OCI-M1 (cell line): ENCODE measurements at regions not wholly inside any gene's neighbourhood (a gene's known extent, or its start where the extent isn't known, plus 50 kb on each side); places are given as distances from the start of the nearest gene placed in this dataset.
"Not testable (repeated sequence)": the region's sequence is repeated elsewhere in the genome, so short reads cannot be mapped to it uniquely, and the experiment has no call there.

ENCODE experiments used
- DNase-seq: peaks from one replicate; lab custom pipeline; 2025; lab: John Stamatoyannopoulos, UW

DNA sequence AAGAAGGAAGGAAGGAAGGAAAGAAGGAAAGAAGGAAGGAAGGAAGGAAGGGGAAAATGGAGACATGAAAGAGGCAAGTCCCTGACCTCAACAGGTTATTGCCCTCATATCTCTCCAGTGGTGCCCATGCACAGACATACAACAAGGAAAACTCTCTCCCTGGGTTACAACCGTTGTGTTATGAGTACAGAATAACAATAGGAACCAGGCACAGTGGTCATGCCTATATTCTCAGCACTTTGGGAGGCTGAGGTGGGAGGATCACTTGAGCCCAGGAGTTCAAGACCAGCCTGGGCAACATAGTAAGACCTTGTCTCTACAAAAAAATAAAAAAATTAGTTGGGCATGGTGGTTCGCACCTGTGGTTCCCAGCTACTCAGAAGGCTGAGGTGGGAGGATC, 139.4 kb upstream of the HMGA2 start:
- no peak for DNase-seq

DNA sequence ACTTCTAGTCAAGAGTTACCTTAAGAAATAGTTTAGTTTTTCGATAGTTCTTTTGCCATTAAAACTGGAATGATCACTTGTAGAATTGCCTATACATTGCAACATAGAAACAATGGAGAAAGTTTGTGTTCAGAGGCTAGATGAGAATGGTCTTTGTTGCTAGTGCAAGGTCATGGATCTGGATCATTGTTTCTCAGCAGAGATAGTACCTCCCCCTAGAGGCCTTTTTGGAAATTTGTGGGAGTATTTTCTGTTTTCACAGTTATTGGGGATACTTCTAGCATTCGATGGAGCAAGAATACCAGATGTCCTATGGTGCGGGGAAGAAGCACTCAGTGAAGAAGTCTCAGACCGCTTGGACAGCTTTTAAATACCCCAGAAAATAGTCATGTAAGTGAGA, 138.8 kb upstream of the HMGA2 start:
- DNase-seq = peak; percentile 34

- DNase-seq = no peak
Observed at GRCh38 chr12:65689508-65689907, 134.8 kb upstream of the HMGA2 start.

DNA sequence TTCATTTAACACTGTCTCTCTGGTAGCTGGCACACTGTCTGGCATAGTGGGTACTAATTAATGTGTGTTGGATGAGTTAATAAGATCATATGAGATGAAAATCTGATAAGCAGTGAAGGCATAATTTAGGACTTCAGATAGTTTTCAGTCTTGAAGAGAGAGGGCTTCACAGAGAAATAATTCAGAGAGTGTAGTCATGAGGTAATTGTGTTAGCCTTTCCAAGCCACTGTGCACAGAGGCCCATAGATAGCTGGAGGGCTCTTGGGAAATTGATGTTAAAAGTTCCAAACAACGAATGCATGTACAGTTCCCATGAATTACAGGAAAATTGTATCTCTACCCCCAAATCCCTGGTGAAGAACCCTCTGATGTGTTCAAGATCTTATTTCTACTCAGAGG, 133.8 kb upstream of the HMGA2 start:
- no peak for DNase-seq

- DNase-seq = no peak
Observed at GRCh38 chr12:65694130-65694529, 130.2 kb upstream of the HMGA2 start.

DNA sequence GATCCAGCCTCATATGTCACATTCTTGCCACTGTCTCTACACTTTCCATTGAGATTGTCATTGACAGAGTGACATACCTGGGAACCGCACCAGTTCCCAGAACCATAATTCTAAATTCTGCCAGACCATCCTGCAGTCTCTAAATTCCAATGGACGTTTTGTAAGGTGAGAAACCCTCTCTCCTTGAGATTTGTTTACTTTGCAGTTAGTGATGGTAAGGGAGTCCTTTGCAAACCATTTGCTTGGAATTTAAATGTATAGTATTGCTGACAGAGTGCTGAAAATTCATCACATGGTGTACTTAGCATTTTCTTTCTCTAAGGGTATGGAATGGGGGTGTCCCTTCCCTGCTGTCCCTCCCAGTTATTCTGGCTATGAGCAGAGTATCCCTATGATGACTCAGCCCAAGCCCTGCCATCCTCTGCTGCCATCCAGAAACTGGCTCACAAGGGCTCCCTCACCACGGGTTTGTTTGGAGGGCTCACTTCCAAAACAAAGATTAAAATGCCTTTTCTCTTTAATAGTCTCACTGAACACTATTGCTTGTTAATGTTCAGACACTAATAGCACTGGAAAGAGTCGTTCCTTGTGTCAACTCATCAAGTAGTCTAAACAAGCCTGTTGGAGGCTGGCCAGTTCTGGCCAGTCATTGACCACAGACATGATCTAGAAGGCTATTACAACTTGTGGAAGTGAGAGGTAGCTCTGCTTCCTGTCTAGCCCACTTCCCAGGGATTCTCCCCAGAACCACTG, 129.0 kb upstream of the HMGA2 start:
- peak; percentile 13 for DNase-seq

DNA sequence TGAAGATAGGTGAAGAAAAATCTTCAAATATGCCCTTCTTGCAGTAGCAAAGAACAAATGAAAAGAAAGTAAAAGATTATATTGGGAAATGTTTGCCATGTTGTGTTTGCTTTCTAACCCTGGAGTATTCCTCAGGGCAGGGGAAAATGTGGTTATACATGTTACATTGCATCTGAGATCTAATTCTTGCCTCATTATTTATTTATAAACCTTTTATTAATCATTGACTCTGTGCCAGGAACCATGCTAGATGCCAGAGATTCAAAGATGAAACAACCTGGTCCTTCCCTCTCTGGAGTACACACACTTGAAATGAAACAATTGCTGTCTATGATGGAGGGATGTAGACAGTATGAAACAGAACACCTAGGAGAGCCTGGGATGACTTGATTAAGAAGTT, 128.1 kb upstream of the HMGA2 start:
- DNase-seq = no peak

DNA sequence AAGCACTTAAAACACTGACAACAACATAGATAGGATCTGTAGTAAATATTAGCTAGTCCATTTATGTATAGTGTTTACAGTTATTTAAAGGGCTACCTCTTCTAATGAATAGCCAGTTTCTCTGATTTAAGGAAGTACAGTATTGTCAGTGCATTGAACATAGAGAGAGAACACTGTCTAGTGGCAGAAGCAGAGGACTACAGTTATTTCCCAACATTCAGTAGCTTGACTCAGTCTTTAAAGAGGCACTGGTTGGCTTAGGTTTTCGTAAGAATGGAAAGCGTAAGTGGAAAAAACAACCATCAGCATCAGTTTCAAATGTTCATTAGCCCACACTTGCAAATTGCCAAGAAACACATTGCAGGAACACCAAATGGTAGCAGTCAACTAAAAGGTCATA, 125.0 kb upstream of the HMGA2 start:
- DNase-seq = peak; percentile 14

- no peak for DNase-seq
Observed at GRCh38 chr12:65703176-65703575, 121.1 kb upstream of the HMGA2 start.

DNA sequence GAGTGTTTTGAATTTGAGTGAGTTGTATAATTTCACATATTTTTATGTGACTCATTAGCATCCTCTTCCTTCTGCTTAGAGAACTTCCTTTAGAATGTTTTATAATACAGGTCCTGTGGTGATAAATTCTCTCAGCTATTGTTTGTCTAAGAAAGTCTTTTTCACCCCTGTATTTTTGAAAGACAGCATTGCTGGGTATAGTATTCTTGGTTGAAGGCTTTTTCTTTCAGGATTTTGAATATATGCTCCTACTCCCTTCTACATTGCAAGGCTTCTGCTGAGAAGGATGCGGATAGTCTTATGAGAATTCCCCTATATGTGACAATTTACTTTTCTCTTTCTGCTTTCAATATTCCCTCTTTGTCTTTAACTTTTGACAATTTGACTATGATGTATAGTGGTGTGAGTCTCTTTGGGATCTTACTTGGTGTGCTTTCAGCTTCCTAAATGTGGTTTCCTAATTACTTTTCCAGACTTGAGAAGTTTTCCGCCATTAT, 118.9 kb upstream of the HMGA2 start:
- DNase-seq = no peak

GRCh38 chr12:65707051-65707450, 117.2 kb upstream of the HMGA2 start:
- DNase-seq = no peak

DNA sequence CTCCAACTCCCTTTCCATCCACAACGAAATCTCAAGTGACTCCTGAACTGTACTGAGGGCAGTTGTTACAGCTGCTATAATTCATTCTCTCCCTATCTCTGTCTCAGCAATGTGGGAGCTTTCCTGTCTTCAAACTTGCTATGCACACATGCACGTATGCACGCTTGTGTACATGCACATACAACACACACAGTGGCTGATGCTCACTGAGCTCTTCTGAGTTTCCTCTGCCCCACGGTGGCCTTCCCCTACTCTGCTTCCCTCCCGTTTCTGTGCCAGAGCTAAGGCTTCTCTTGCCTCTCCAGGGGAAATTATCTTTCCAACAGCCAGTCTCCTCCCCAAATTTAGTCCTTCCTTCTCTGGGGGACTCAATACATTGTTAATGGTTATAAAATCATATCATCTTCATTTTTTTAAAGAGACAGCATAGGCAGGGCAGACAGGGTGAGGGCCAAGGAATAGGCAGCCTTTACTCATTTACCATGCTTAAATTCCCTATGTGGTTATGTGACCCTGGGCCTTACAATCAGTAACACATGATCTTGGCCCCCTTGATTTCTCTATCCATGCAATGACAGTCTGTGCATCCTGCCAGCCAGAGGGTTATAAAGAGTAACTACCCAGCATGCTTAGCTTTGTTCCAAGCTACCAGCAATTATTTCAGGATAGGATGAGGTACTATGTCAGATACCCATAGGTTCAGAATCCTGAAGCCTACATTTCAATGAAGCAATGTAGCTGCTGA, 111.9 kb upstream of the HMGA2 start:
- DNase-seq = no peak

GRCh38 chr12:65715961-65716360, 108.3 kb upstream of the HMGA2 start:
- no peak for DNase-seq

- no peak for DNase-seq
Observed at GRCh38 chr12:65720136-65721130, 103.8 kb upstream of the HMGA2 start.

GRCh38 chr12:65721541-65722190, 102.6 kb upstream of the HMGA2 start:
- no peak for DNase-seq

- DNase-seq = no peak
Observed at GRCh38 chr12:65725376-65725775, 98.9 kb upstream of the HMGA2 start.

DNA sequence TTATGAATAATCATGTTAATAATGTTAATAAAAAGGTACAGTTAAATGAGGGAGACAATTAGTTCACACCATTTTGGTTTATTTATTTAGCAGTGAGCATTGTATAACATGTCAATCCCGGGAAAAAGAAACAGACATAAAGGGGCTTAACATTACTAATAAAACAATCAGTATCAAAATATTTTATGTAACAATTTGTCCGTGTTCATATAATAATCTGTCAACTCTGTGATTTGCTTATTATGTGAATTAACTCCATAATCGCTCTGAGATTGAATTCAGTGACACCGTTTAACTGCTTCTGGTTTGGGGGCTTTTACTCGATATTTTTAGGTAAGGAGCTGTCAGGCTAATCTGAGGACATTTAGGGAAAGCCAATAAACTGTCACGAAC, 95.8 kb upstream of the HMGA2 start:
- no peak for DNase-seq

DNA sequence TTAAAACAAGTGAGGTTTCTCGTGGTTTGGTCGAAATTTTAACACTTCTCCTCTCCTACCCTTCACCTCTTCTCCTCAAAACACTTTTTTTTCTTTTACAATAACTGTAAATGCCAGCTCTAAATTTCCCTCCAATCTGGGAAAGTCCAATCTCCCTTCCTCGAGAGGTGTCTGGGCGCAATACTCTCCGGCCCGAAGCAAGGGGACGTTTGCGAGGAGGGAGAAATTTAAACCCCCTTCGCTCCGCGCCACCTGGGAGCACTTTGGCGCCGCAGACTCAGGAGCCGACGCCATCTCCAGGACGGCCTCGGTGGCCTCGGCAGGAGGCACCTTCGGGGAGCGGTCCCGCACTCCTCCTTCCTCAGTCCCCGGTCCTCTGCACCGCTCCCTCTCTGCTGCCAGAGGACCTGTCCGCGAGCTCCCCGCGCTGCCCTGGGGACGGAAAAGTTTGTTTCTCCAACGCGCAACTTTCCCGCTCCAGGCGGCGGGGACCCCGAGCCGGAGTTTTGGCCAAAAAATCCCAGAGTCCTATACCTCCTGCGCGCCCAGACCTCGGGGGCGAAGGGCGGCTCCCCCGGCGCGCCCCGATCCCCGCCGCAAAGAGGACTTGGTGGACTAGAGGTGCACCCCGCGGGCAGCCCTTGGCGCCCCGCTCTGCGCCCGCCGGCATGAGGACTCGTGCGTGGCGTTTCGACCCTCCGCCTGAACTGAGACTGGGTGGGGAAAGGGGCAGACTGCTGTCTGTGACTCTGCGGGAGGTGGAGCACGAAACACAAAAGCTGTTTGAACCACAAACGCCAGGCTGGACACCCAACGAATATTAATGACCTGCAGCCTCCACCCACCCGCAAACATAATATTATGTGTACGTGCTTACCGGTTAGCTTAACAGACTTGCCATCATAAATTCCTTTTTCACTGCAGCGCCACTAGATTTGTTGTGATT, 95.2 kb upstream of the HMGA2 start:
- no peak for DNase-seq

DNA sequence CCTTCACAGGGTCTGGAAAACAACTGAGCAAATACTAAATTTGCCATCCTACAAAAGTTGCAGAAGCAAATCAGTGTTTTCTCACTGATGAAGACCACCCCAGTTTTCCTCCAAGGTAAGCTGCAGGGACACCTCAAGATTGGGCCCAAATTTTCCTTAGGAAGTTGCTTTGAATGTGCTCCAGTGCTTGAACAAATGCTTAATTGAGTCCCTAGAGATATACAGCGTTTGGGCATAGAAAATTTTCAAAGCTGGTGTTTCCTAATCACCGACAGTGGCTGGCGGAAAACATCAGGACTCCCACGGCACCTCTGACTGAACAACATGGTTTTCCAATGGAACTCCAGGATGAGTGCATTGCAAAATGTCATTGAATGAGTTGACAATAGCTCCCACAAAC, 92.5 kb upstream of the HMGA2 start:
- DNase-seq = no peak

GRCh38 chr12:65733643-65734042, 90.6 kb upstream of the HMGA2 start:
- not testable (repeated sequence) for DNase-seq

DNA sequence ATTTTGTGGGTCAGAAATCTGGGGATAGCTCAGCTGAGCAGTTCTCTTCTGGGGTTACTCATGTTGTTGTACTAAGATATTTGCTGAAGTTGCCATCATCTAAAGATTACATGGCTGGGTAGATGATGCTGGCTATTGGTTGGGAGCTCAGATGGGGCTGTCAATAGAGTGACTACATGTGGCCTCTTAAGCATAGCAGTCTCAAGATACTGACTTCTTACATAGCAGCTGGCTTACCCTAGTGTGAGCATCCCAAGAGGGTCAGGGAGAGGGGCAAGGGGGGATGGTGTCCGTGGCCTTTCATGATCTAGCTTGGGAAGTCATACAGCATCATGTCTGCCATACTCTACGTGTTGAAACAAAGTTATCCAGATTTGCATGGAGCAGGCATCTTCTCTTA, 90.1 kb upstream of the HMGA2 start:
- no peak for DNase-seq
